ENCODE measurements at regions not wholly inside any gene's neighbourhood (a gene's known extent, or its start where the extent isn't known, plus 50 kb on each side); places are given as distances from the start of the nearest gene placed in this dataset.

- no peaks in the 10 kb centered on the region for H3K27me3 ChIP-seq (ENCODE audit: control insufficient read depth in 3 of 3, insufficient read depth in 3 of 3, low read length in 2 of 3)
- H3K9ac ChIP-seq (ENCODE audit: insufficient read depth in 1 of 2, low read length in 2 of 2) = no peak overlapping the region
- TF ChIP-seq, protein P1, sequence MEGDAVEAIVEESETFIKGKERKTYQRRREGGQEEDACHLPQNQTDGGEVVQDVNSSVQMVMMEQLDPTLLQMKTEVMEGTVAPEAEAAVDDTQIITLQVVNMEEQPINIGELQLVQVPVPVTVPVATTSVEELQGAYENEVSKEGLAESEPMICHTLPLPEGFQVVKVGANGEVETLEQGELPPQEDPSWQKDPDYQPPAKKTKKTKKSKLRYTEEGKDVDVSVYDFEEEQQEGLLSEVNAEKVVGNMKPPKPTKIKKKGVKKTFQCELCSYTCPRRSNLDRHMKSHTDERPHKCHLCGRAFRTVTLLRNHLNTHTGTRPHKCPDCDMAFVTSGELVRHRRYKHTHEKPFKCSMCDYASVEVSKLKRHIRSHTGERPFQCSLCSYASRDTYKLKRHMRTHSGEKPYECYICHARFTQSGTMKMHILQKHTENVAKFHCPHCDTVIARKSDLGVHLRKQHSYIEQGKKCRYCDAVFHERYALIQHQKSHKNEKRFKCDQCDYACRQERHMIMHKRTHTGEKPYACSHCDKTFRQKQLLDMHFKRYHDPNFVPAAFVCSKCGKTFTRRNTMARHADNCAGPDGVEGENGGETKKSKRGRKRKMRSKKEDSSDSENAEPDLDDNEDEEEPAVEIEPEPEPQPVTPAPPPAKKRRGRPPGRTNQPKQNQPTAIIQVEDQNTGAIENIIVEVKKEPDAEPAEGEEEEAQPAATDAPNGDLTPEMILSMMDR (IDR thresholded peaks at IDR 0.05; ENCODE audit: control extremely low read depth, extremely low read depth) = no peak
- H3K9me3 ChIP-seq (ENCODE audit: control insufficient read depth in 4 of 4, insufficient read depth in 3 of 4, low read length in 3 of 4) = no peaks in the 10 kb centered on the region
- H3K27ac ChIP-seq (ENCODE audit: low read depth in 1 of 2, low read length in 1 of 2) = no peak overlapping the region
- DNase-seq (peak in 1 of 3 donors; percentile 36), ATAC-seq (ENCODE audit: insufficient read depth, low FRiP score) (no peak)
- no peak overlapping the region for H3K4me3 ChIP-seq
- 74 to 84% methylated on average over 3 of the region's 3 CpGs for WGBS, 2 donors
- H3K36me3 ChIP-seq (ENCODE audit: control insufficient read depth in 4 of 4, insufficient read depth in 4 of 4, low read length in 4 of 4) = no peaks in the 10 kb centered on the region
- no peaks in the 10 kb centered on the region for H3K4me1 ChIP-seq (ENCODE audit: control insufficient read depth in 5 of 5, insufficient read depth in 5 of 5, low read length in 5 of 5)
Observed at GRCh38 chr7:20503278-20503950, 112.1 kb upstream of the ABCB5 start.

- no peak for ATAC-seq (ENCODE audit: insufficient read depth, low FRiP score)
- Histone ChIP-seq H3K9ac (ENCODE audit: insufficient read depth in 1 of 2, low read length in 2 of 2) (no peak overlapping the region), H3K9me3 (ENCODE audit: control insufficient read depth in 4 of 4, insufficient read depth in 3 of 4, low read length in 3 of 4) (no peaks in the 10 kb centered on the region), H3K27me3 (ENCODE audit: control insufficient read depth in 3 of 3, insufficient read depth in 3 of 3, low read length in 2 of 3) (peaks cover 0 to 2% (median 0%) of the 10 kb centered on the region in 3 donors), H3K4me3 (no peak overlapping the region), H3K4me1 (ENCODE audit: control insufficient read depth in 5 of 5, insufficient read depth in 5 of 5, low read length in 5 of 5) (no peaks in the 10 kb centered on the region), H3K27ac (ENCODE audit: low read depth in 1 of 2, low read length in 1 of 2) (no peak overlapping the region), H3K36me3 (ENCODE audit: control insufficient read depth in 4 of 4, insufficient read depth in 4 of 4, low read length in 4 of 4) (no peaks in the 10 kb centered on the region)
- no peak for DNase-seq
- WGBS, 2 donors = 66 to 73% methylated on average over 3 of the region's 3 CpGs
- TF ChIP-seq, protein P1 (IDR thresholded peaks at IDR 0.05; ENCODE audit: control extremely low read depth, extremely low read depth) = no peak
Observed at GRCh38 chr7:20504060-20504459, 111.4 kb upstream of the ABCB5 start.

- peaks cover 0 to 3% (median 0%) of the 10 kb centered on the region in 3 donors for H3K27me3 ChIP-seq (ENCODE audit: control insufficient read depth in 3 of 3, insufficient read depth in 3 of 3, low read length in 2 of 3)
- H3K4me3 ChIP-seq = no peak overlapping the region
- WGBS, 2 donors = 88 to 90% methylated on average over 2 of the region's 2 CpGs
- DNase-seq = no peak
- no peaks in the 10 kb centered on the region for H3K9me3 ChIP-seq (ENCODE audit: control insufficient read depth in 4 of 4, insufficient read depth in 3 of 4, low read length in 3 of 4)
- H3K27ac ChIP-seq (ENCODE audit: low read depth in 1 of 2, low read length in 1 of 2) = no peak overlapping the region
- H3K36me3 ChIP-seq (ENCODE audit: control insufficient read depth in 4 of 4, insufficient read depth in 4 of 4, low read length in 4 of 4) = no peaks in the 10 kb centered on the region
- H3K4me1 ChIP-seq (ENCODE audit: control insufficient read depth in 5 of 5, insufficient read depth in 5 of 5, low read length in 5 of 5) = no peaks in the 10 kb centered on the region
- ATAC-seq (ENCODE audit: insufficient read depth, low FRiP score) = no peak
- TF ChIP-seq, protein P1 (IDR thresholded peaks at IDR 0.05; ENCODE audit: control extremely low read depth, extremely low read depth) = no peak
- no peak overlapping the region for H3K9ac ChIP-seq (ENCODE audit: insufficient read depth in 1 of 2, low read length in 2 of 2)
Observed at GRCh38 chr7:20506175-20506574, 109.3 kb upstream of the ABCB5 start.

- ATAC-seq (ENCODE audit: insufficient read depth, low FRiP score) (no peak), DNase-seq (no peak)
- Histone ChIP-seq H3K4me3 (no peak overlapping the region), H3K4me1 (ENCODE audit: control insufficient read depth in 5 of 5, insufficient read depth in 5 of 5, low read length in 5 of 5) (no peaks in the 10 kb centered on the region), H3K9me3 (ENCODE audit: control insufficient read depth in 4 of 4, insufficient read depth in 3 of 4, low read length in 3 of 4) (no peaks in the 10 kb centered on the region), H3K27ac (ENCODE audit: low read depth in 1 of 2, low read length in 1 of 2) (no peak overlapping the region), H3K36me3 (ENCODE audit: control insufficient read depth in 4 of 4, insufficient read depth in 4 of 4, low read length in 4 of 4) (no peaks in the 10 kb centered on the region), H3K9ac (ENCODE audit: insufficient read depth in 1 of 2, low read length in 2 of 2) (no peak overlapping the region), H3K27me3 (ENCODE audit: control insufficient read depth in 3 of 3, insufficient read depth in 3 of 3, low read length in 2 of 3) (peaks cover 0 to 3% (median 0%) of the 10 kb centered on the region in 3 donors)
- TF ChIP-seq, protein P1 (IDR thresholded peaks at IDR 0.05; ENCODE audit: control extremely low read depth, extremely low read depth) = no peak
- 82 to 91% methylated on average over 1 of the region's 1 CpG for WGBS, 2 donors
Observed at GRCh38 chr7:20507157-20507556, 108.3 kb upstream of the ABCB5 start.
